ENCODE measurements at regions not wholly inside any gene's neighbourhood (a gene's known extent, or its start where the extent isn't known, plus 50 kb on each side); places are given as distances from the start of the nearest gene placed in this dataset.

DNA sequence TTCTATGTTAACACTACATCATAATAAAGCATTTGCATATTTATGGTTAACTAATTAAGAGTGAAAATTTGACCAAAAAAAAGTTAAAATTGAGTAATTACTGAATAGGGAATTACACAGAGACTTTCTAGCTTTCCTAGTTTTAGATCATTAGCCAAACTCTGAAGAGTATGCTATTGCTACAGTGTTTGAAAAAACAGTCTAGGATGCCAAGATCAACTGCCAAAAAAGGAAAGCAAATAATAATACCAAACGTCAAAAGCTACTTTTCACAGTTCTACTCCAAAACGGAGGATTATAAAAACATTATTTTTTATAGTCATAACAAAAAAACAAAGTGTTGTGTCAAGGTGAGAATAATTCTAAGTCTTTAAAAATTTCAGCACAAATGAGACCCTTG lies 359.8 kb upstream of the CTSO start:
- TF ChIP-seq CTCF (IDR thresholded peaks at IDR 0.05) (no peak), POLR2A (IDR thresholded peaks at IDR 0.05) (no peak)

Measured in body of pancreas (tissue), 4 donors.